KMS-11 (cell line): ENCODE measurements at regions not wholly inside any gene's neighbourhood (a gene's known extent, or its start where the extent isn't known, plus 50 kb on each side); places are given as distances from the start of the nearest gene placed in this dataset.

Experiments used
- H2AFZ ChIP-seq: fragments of 200-600 bp; sonication (generic); 2 replicates; pipeline ENCODE4 v1.6.1; 2016; ENCODE audit warnings: antibody characterized with exemption, mixed run types, low read depth
- H3K27ac ChIP-seq: fragments of 200-600 bp; sonication (generic); 2 replicates; pipeline ENCODE4 v1.6.1; 2016; ENCODE audit warnings: mild to moderate bottlenecking, mixed run types
- H3K27me3 ChIP-seq: fragments of 200-600 bp; sonication (generic); 2 replicates; pipeline ENCODE4 v1.6.1; 2017; ENCODE audit warnings: mild to moderate bottlenecking, low read depth, mixed run types, moderate library complexity; ENCODE audit not compliant: insufficient read depth
- H3K36me3 ChIP-seq: fragments of 200-600 bp; sonication (generic); 2 replicates; pipeline ENCODE4 v1.6.1; 2017; ENCODE audit warnings: mild to moderate bottlenecking, mixed run types; ENCODE audit not compliant: insufficient read depth
- H3K4me1 ChIP-seq: fragments of 200-600 bp; sonication (generic); 2 replicates; pipeline ENCODE4 v1.6.1; 2016; ENCODE audit warnings: mild to moderate bottlenecking, low read depth, mixed run types; ENCODE audit not compliant: poor library complexity, severe bottlenecking
- H3K4me2 ChIP-seq: fragments of 200-600 bp; sonication (generic); 2 replicates; pipeline ENCODE4 v1.7.0; 2016; ENCODE audit warnings: mild to moderate bottlenecking, mixed run types
- H3K4me3 ChIP-seq: fragments of 200-600 bp; sonication (generic); IDR thresholded peaks from 2 replicates; pipeline ENCODE4 v1.6.1; 2017; ENCODE audit warnings: low read depth, low read length, mixed read lengths; ENCODE audit not compliant: insufficient read depth
- H3K79me2 ChIP-seq: fragments of 200-600 bp; sonication (generic); 2 replicates; pipeline ENCODE4 v1.6.1; 2016; ENCODE audit warnings: low read depth, mixed run types; ENCODE audit not compliant: insufficient read depth
- H3K9ac ChIP-seq: fragments of 200-600 bp; sonication (generic); 2 replicates; pipeline ENCODE4 v1.6.1; 2016; ENCODE audit warnings: mild to moderate bottlenecking, mixed run types
- H4K20me1 ChIP-seq: fragments of 200-600 bp; sonication (generic); 2 replicates; pipeline ENCODE4 v1.6.1; 2016; ENCODE audit warnings: mild to moderate bottlenecking, mixed run types; ENCODE audit not compliant: insufficient read depth
- CTCF ChIP-seq: fragments of 200-600 bp; sonication (generic); conservative IDR thresholded peaks from 2 replicates; pipeline ENCODE4 v1.6.1; 2017; ENCODE audit warnings: low read depth, mild to moderate bottlenecking, antibody characterized with exemption, low read length, moderate library complexity, mixed read lengths

GRCh38 chr13:109856350-109856749 lies 70.0 kb upstream of the IRS2 start:
- Histone ChIP-seq H4K20me1 (no peaks in the 10 kb centered on the region), H2AFZ (no peak overlapping the region), H3K36me3 (no peaks in the 10 kb centered on the region), H3K4me3 (no peak overlapping the region), H3K27me3 (no peaks in the 10 kb centered on the region), H3K79me2 (no peaks in the 10 kb centered on the region), H3K9ac (no peak overlapping the region), H3K4me2 (no peak overlapping the region), H3K27ac (no peak overlapping the region), H3K4me1 (no peaks in the 10 kb centered on the region)
- no peak for TF ChIP-seq CTCF

DNA sequence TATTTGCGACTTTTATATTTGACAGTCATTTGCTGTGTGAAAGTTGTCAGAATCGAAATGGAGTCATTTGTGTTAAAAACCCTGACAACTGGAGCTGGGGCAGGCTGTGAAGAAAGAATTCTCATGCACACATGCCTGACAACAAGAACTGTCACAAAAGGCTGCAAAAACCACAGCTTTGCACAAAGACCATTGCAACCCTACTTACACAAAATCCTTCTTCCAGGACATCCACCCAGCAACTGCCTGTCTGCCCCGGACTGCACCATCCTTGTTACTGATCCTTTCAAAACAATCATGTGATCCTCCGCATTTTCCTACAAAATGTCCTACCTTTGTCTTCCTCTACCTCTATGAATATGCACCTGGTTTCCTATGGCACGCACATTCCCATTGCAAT lies 66.8 kb upstream of the IRS2 start:
- H3K27me3 ChIP-seq = no peaks in the 10 kb centered on the region
- H3K4me1 ChIP-seq = no peaks in the 10 kb centered on the region
- TF ChIP-seq CTCF = no peak
- no peak overlapping the region for H3K4me2 ChIP-seq
- H3K4me3 ChIP-seq = no peak overlapping the region
- H3K36me3 ChIP-seq = no peaks in the 10 kb centered on the region
- no peaks in the 10 kb centered on the region for H4K20me1 ChIP-seq
- no peak overlapping the region for H3K27ac ChIP-seq
- H3K79me2 ChIP-seq = no peaks in the 10 kb centered on the region
- no peak overlapping the region for H3K9ac ChIP-seq
- no peak overlapping the region for H2AFZ ChIP-seq

DNA sequence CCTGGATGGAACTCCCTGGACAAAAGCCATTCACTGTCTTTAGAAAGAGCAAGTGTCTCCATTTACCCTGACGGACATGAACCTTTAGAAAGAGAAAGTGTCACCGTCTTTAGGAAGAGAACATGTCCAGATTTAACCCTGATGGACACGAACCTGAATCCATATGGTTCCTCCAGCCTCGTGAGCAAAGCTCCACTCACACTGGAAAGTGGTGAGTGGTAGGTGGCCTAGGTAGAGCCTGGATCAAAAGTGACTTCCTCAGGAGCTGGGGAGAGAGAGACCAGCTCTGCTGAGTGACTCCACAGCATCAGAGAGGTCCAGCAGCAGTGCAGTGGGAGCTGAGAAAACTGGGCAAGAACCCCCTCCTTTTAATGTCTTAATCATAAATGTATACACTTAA lies 59.8 kb upstream of the IRS2 start:
- Histone ChIP-seq H3K27ac (no peak overlapping the region), H3K79me2 (no peaks in the 10 kb centered on the region), H3K27me3 (no peaks in the 10 kb centered on the region), H4K20me1 (no peaks in the 10 kb centered on the region), H3K4me1 (no peaks in the 10 kb centered on the region), H2AFZ (no peak overlapping the region), H3K4me3 (no peak overlapping the region), H3K36me3 (no peaks in the 10 kb centered on the region), H3K4me2 (no peak overlapping the region), H3K9ac (no peak overlapping the region)
- TF ChIP-seq CTCF = no peak

- Histone ChIP-seq H3K4me2 (no peak overlapping the region), H3K4me3 (no peak overlapping the region), H3K9ac (no peak overlapping the region), H3K36me3 (no peaks in the 10 kb centered on the region), H3K27me3 (no peaks in the 10 kb centered on the region), H2AFZ (no peak overlapping the region), H3K79me2 (no peaks in the 10 kb centered on the region), H3K27ac (no peak overlapping the region), H3K4me1 (no peaks in the 10 kb centered on the region), H4K20me1 (no peaks in the 10 kb centered on the region)
- no peak for TF ChIP-seq CTCF
Observed at GRCh38 chr13:109844396-109844795, 58.0 kb upstream of the IRS2 start.

- H3K27me3 ChIP-seq = no peaks in the 10 kb centered on the region
- no peak overlapping the region for H3K27ac ChIP-seq
- no peak overlapping the region for H3K4me2 ChIP-seq
- no peaks in the 10 kb centered on the region for H4K20me1 ChIP-seq
- H3K9ac ChIP-seq = no peak overlapping the region
- no peaks in the 10 kb centered on the region for H3K36me3 ChIP-seq
- no peak for TF ChIP-seq CTCF
- H3K79me2 ChIP-seq = no peaks in the 10 kb centered on the region
- H2AFZ ChIP-seq = no peak overlapping the region
- no peaks in the 10 kb centered on the region for H3K4me1 ChIP-seq
- no peak overlapping the region for H3K4me3 ChIP-seq
Observed at GRCh38 chr13:109843695-109844094, 57.3 kb upstream of the IRS2 start.
